ENCODE measurements at regions not wholly inside any gene's neighbourhood (a gene's known extent, or its start where the extent isn't known, plus 50 kb on each side); places are given as distances from the start of the nearest gene placed in this dataset.

DNA sequence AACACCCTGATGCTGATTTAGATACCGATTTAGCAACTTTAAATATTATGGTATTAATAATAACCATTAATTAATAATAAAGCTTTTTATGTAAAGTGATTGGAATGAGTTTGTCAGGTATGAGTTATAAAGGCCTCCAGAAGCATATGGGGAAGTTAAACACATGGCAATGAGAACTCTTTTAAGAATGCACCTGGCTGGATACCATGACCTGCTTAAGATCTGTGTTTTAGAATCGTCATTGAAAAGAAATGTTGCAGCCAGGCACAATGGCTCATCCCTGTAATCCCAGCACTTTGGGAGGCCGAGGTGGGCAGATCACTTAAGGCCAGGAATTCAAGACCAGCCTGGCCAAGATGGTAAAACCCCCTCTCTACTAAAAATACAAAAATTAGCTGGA lies 197.5 kb downstream of the SOX4 start:
- no peak for TF ChIP-seq YY1 (IDR thresholded peaks at IDR 0.05; ENCODE audit: low read depth)
- TF ChIP-seq, protein P1, sequence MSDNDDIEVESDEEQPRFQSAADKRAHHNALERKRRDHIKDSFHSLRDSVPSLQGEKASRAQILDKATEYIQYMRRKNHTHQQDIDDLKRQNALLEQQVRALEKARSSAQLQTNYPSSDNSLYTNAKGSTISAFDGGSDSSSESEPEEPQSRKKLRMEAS (IDR thresholded peaks at IDR 0.05): no peak
- no peak for TF ChIP-seq CREB1 (IDR thresholded peaks at IDR 0.05; ENCODE audit: low read depth)
- TF ChIP-seq RAD21 (IDR thresholded peaks at IDR 0.05; ENCODE audit: low read depth): no peak
- no peak for TF ChIP-seq FOXM1 (IDR thresholded peaks at IDR 0.05; ENCODE audit: borderline replicate concordance, low read depth)
- no peak for TF ChIP-seq USF1 (IDR thresholded peaks at IDR 0.05)
- TF ChIP-seq TCF12 (IDR thresholded peaks at IDR 0.05; ENCODE audit: low read depth): no peak

- TF ChIP-seq TCF12 (IDR thresholded peaks at IDR 0.05; ENCODE audit: low read depth) (no peak), TAF1 (IDR thresholded peaks at IDR 0.05; ENCODE audit: low read depth) (no peak), CEBPB (IDR thresholded peaks at IDR 0.05) (no peak), CREB1 (IDR thresholded peaks at IDR 0.05; ENCODE audit: low read depth) (no peak), FOXM1 (IDR thresholded peaks at IDR 0.05; ENCODE audit: borderline replicate concordance, low read depth) (no peak), NFIC (IDR thresholded peaks at IDR 0.05) (no peak)
- TF ChIP-seq, protein P2, sequence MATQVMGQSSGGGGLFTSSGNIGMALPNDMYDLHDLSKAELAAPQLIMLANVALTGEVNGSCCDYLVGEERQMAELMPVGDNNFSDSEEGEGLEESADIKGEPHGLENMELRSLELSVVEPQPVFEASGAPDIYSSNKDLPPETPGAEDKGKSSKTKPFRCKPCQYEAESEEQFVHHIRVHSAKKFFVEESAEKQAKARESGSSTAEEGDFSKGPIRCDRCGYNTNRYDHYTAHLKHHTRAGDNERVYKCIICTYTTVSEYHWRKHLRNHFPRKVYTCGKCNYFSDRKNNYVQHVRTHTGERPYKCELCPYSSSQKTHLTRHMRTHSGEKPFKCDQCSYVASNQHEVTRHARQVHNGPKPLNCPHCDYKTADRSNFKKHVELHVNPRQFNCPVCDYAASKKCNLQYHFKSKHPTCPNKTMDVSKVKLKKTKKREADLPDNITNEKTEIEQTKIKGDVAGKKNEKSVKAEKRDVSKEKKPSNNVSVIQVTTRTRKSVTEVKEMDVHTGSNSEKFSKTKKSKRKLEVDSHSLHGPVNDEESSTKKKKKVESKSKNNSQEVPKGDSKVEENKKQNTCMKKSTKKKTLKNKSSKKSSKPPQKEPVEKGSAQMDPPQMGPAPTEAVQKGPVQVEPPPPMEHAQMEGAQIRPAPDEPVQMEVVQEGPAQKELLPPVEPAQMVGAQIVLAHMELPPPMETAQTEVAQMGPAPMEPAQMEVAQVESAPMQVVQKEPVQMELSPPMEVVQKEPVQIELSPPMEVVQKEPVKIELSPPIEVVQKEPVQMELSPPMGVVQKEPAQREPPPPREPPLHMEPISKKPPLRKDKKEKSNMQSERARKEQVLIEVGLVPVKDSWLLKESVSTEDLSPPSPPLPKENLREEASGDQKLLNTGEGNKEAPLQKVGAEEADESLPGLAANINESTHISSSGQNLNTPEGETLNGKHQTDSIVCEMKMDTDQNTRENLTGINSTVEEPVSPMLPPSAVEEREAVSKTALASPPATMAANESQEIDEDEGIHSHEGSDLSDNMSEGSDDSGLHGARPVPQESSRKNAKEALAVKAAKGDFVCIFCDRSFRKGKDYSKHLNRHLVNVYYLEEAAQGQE (IDR thresholded peaks at IDR 0.05; ENCODE audit: low read depth): no peak
Measured at GRCh38 chr6:21791581-21791980, 198.0 kb downstream of the SOX4 start.

- no peak for TF ChIP-seq FOXM1 (IDR thresholded peaks at IDR 0.05; ENCODE audit: borderline replicate concordance, low read depth)
- no peak for TF ChIP-seq USF1 (IDR thresholded peaks at IDR 0.05)
- no peak for TF ChIP-seq TAF1 (IDR thresholded peaks at IDR 0.05; ENCODE audit: low read depth)
- no peak for TF ChIP-seq TEAD4 (IDR thresholded peaks at IDR 0.05)
- TF ChIP-seq EP300 (IDR thresholded peaks at IDR 0.05; ENCODE audit: borderline replicate concordance): no peak
- TF ChIP-seq NFIC (IDR thresholded peaks at IDR 0.05): no peak
- TF ChIP-seq CEBPB (IDR thresholded peaks at IDR 0.05): no peak
- no peak for TF ChIP-seq YY1 (IDR thresholded peaks at IDR 0.05; ENCODE audit: low read depth)
Measured at GRCh38 chr6:21792177-21792576, 198.6 kb downstream of the SOX4 start.

- TF ChIP-seq EP300 (IDR thresholded peaks at IDR 0.05; ENCODE audit: borderline replicate concordance) (no peak), FOXM1 (IDR thresholded peaks at IDR 0.05; ENCODE audit: borderline replicate concordance, low read depth) (no peak), USF1 (IDR thresholded peaks at IDR 0.05) (no peak), RAD21 (IDR thresholded peaks at IDR 0.05; ENCODE audit: low read depth) (no peak), YY1 (IDR thresholded peaks at IDR 0.05; ENCODE audit: low read depth) (no peak), EGR1 (IDR thresholded peaks at IDR 0.05) (no peak), TAF1 (IDR thresholded peaks at IDR 0.05; ENCODE audit: low read depth) (no peak), ZBTB7A (IDR thresholded peaks at IDR 0.05; ENCODE audit: low read depth) (no peak), CEBPB (IDR thresholded peaks at IDR 0.05) (no peak), CREB1 (IDR thresholded peaks at IDR 0.05; ENCODE audit: low read depth) (no peak), TEAD4 (IDR thresholded peaks at IDR 0.05) (no peak), NFIC (IDR thresholded peaks at IDR 0.05) (no peak), TCF12 (IDR thresholded peaks at IDR 0.05; ENCODE audit: low read depth) (no peak)
- TF ChIP-seq, protein P1 (IDR thresholded peaks at IDR 0.05): no peak
- TF ChIP-seq, protein P2 (IDR thresholded peaks at IDR 0.05; ENCODE audit: low read depth): no peak
Measured at GRCh38 chr6:21798468-21798867, 204.9 kb downstream of the SOX4 start.

- TF ChIP-seq ZBTB7A (IDR thresholded peaks at IDR 0.05; ENCODE audit: low read depth) (no peak), TCF12 (IDR thresholded peaks at IDR 0.05; ENCODE audit: low read depth) (no peak), NFIC (IDR thresholded peaks at IDR 0.05) (no peak), YY1 (IDR thresholded peaks at IDR 0.05; ENCODE audit: low read depth) (no peak), TAF1 (IDR thresholded peaks at IDR 0.05; ENCODE audit: low read depth) (no peak), USF1 (IDR thresholded peaks at IDR 0.05) (no peak), RAD21 (IDR thresholded peaks at IDR 0.05; ENCODE audit: low read depth) (no peak), CREB1 (IDR thresholded peaks at IDR 0.05; ENCODE audit: low read depth) (no peak), EGR1 (IDR thresholded peaks at IDR 0.05) (no peak), FOXM1 (IDR thresholded peaks at IDR 0.05; ENCODE audit: borderline replicate concordance, low read depth) (no peak), TEAD4 (IDR thresholded peaks at IDR 0.05) (no peak), EP300 (IDR thresholded peaks at IDR 0.05; ENCODE audit: borderline replicate concordance) (no peak), CEBPB (IDR thresholded peaks at IDR 0.05) (no peak)
- TF ChIP-seq, protein P1 (IDR thresholded peaks at IDR 0.05): no peak
- TF ChIP-seq, protein P2 (IDR thresholded peaks at IDR 0.05; ENCODE audit: low read depth): no peak
Measured at GRCh38 chr6:21800330-21800729, 206.8 kb downstream of the SOX4 start.
